Suppressor macrophage treated with lipopolysaccharide for 4 hours (primary cell): ENCODE measurements at regions not wholly inside any gene's neighbourhood (a gene's known extent, or its start where the extent isn't known, plus 50 kb on each side); places are given as distances from the start of the nearest gene placed in this dataset.
"Not testable (repeated sequence)": the region's sequence is repeated elsewhere in the genome, so short reads cannot be mapped to it uniquely, and the experiment has no call there.

Source experiments
- DNase-seq: peaks from one replicate; pipeline ENCODE4 v3.0.0-alpha.2; 2020

DNA sequence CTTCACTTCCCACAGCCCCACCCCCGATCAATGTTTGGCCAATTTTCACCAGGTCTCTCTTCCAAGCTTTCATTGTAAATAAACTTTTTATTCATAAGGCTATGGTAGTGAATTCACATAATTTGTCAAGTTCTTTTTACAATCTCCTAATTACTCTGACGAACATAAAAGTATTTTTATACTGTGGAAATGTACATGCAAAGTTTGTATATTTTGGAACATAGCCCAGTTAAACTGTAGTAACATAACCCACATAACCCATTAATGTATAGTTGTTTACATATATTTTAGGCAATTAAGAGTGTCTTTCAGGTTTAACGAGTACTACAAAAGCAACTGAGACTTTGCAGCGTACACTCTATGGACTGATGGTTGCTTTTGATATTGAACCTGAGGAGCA is 228.3 kb upstream of the ERBB4 start:
- no peak for DNase-seq

DNA sequence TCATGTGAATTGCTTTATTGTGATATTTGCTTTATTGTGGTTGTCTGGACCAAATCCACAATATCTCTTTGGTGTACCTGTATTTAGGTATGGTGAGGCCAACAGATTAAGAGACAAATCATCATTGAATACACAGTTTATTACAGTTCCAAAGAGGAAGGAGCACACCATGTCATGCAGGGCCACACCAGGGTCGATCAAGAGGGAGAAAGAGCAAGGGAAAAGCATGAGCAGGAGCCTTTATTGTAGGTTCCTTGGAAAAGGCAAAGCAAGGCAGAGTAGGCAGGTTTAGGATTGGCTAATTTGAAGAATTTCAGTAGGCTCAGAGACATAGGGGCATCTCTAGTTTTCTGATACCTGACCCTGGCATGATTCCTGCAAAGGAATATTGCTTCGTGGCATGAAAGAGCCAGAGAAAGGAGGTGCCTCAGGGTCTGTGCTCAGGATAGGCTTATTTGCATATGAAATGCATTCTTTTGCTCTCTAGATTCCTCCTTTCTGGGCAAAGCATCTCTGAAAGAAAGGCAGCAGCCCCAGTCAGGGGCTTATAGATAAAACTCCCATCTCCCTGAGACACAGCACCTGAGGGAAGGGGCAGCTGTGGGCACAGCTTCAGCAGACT is 214.2 kb upstream of the ERBB4 start:
- DNase-seq = no peak

DNA sequence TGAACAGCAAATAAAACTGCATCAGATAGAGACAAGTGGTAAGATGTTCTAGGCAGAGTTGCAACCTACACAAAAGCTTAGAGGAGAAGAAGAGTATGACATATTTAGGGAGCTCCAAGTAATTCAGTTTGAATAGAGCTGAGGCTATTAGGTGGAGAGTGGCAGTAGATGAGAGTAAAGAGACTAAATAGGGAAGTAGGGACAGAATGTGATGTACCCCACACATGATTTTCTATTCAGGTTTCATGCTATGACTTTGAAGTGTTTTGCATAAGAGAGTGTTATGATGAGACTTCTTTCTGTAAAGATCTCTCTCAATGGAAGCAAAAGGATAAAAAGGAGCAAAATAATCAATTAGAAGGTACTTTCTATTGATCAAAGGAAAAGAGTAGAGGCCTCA is 206.8 kb upstream of the ERBB4 start:
- no peak for DNase-seq

DNA sequence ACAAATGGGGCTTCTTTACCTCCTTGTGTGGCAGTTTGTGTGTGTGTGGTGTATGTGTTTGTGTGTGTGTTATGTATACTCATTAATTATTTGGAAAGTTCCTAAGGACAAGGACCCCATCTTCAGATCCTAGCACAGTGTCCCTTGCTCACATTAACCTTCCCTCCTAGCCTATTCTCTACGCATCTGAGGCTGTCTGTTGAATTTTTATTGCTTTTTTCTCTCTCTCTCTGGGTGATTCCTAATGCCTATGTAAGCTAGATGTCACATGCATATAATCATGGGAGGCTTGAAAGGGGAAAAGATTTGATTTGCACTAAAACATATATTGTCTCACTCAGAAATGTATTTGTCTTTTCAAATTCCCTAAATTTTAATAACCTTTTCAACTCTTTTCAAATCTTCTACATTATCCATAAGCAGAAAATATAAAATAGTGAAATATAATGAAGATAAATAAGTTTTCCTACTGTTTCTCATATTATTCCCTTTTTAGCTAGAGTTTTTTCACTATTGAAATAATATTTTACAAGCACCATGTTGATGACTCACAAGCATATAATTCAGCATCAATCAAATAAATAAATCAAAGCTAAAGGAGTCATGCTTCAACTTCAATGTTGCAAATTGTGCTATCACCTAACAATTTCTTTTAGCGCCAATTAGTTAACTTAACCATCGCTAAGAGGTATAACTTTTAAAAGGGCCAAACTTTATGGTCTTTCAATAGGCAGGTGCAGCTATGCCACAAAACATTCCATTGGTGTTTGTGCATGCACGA is 199.0 kb upstream of the ERBB4 start:
- no peak for DNase-seq

DNA sequence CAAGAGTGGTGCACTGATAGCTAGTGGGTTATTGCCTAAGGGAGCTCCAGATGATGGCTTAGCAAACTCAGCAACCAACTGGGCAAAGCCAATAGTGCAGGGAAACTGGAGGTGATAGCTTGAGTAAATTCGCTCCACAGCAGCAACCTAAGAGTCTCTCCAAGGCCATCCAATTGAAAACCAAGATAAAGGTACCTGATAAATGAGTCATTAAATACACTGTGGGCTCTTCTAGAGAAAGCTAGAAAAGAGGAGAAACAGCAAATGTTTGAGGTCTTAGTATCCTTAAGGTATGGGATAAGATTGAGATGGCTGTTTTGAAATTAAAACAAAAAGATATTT is 197.8 kb upstream of the ERBB4 start:
- no peak for DNase-seq

DNA sequence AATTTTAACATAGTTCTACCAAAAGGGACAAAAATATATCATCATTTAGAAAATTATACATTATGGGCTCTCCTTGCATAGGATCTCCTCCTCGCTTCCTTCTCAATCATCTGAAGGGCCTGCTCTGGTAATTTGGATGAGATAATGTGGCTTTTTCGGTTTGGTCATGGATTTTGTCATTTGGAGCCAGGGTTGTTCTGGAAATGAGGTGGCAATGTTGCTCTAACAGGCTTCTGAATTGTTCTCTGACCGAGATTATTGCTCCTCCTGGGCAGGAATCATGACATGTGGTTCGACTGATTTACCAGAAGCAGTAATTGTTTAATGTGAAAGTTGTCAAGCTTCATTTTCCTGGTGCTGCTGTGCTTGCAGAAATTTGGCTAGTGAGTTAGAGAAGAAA is 194.7 kb upstream of the ERBB4 start:
- no peak for DNase-seq

DNA sequence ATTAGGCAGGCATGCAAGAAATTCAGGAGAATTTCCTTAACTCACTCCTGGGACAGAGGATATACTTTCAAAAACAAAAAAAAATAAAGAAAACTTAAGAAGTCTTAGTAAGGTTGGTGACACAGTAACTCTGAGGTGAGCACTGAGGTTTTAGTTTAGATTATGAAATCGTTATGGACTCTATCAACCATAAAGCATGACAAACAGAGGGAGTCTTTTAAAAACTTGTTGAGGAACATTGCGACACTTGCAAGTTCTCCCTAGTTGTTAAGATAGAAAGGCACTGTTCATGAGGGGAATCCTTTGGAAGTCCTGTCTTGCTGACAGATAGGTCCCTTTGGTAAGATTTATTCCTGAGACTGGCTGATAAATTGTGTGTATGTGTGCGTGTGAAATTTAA is 194.3 kb upstream of the ERBB4 start:
- no peak for DNase-seq

DNA sequence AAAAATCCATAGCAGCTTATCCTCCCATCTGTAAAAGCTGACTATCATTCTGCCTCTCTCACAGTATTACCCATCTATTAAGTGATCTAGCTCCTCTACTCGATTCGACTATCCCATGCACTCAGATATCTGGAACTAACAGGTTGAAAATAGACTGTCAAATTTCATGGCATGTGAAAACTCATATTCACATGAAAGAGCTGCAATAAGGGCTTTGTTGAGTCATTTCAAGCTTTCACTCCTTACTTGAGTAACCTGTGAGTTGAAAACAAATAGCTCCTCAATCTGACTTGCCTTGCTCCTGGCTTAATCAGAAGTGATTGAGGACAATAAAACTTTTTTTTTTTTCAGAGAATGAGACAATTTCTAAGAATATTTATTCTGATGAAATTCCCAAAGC is 192.4 kb upstream of the ERBB4 start:
- no peak for DNase-seq

DNA sequence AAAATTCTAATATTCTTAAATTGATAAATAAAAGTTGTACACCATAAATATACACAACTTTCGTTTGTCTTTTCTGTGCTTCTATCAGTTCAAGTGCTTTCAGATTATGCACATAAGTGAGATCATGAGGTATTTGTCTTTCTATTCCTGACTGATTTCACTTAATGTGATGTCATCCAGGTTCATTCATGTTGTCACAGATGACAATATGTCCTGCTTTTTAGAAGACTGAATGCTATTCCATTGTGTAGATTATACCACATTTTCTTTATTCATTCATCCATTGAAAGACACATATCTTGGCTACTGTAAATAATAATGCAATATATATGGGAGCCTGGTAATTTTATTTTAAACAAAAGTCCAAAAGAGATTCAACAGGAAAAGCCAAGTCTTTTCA is 190.1 kb upstream of the ERBB4 start:
- DNase-seq = no peak

DNA sequence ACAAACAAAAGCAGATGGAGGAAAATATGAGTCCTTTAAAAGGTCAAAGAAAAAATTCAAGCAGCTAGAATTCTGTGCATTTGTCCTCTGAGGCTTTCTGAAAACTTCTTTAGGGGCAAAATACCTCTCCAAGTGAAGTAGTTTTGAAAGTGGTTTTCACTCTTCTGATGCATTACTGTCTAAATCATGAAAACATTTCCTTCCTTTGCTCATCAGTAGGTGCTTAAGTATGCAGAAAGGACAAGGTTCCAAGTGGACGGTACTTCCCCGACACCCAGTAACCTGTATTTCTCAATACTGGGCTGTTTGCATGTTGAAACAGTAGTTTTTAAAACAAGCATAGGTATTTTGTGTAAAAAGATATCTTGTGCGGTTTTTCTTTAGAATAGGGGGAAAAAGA is 189.1 kb upstream of the ERBB4 start:
- no peak for DNase-seq

DNA sequence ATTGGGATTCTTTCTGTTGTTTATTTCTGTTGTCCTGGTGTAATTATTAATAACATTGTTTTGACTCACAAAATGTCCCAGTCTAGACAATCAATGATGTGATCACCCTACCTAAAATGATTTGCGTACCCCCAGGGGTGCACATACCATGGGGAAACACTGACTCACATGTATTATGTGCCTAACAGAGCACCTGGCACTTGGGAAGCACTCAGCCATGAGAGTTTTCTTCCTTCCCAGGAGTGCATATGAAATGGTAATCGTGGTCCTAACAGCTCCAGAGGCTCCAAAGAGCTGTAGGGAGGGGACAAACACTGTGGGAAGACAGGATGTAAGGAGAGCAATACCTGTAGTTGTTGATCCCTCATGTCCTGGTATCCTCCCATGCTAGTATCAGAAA is 187.8 kb upstream of the ERBB4 start:
- DNase-seq = no peak

DNA sequence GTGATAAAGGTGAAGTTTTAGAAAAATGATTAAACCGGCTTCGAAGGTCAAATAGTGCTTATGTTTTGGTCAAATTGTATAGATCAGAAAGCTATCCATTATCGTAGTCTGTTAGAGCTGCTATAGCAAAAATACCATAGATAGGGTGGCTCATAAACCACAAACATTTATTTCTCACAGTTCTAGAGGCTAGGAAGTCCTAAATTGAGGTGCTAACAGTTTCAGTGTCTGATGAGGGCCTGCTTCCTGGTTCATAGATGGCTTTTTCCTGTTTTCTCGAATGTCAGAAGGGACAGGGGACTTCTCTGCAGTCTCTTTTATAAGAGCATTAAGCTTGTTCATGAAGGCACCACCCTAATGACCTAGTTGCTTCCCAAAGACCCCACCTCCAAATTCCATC is 186.6 kb upstream of the ERBB4 start:
- no peak for DNase-seq

DNA sequence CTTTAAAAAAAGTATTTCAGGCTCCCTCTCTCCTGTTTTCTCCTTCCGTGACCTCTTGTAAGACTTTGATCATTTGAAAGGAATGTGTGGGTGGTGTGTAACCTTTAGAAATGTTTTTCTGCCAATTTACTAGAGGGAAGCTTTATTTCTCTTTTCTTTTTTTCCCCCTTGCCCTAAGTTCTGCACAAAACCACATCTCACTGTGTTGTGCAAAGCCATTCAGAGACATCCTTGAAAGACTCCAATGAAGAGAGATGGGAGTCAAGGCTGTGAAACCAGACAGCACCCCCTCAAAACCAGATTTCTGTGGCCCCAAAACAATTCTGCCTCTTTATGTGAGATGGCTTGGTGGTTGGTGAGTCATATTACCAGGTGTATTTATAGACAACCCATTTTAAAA is 184.6 kb upstream of the ERBB4 start:
- DNase-seq = no peak

DNA sequence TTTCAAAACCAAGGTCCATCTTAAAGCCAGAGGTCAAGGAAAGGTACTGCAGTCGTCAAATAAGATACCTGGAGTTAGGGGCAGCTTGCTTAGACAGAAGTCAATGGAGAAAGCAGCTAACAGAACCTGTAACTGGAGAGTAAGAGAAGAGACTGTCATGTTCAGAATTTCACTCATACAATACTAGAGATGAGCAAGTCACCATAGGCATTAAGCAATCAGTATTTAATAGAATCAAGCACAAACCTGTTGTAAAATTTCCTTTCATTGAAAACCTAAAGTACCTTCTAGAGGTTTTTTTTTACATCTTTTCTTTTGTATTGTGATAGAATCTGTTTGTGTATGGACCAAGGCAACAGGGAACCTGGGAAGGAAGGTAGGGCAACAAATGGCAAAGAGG is 183.4 kb upstream of the ERBB4 start:
- DNase-seq = no peak

DNA sequence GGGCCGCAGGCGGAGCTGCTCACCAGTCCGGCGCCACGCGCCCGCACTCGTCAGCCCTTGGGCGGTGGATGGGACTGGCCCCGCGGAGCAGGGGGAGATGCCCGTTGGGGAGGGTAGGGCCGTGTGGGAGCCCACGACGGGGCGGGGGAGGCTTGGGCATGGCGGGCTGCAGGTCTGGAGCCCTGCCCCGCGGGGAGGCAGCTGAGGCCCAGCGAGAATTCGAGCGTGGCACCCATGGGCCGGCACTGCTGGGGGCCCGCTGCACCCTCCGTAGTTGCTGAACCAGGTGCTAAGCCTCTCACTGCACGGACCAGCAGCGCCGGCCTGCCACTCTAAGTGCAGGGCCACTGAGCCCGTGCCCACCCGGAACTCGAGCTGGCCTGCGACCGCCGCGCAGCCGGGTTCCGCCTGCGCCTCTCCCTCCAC is 182.4 kb upstream of the ERBB4 start:
- DNase-seq = no peak

DNA sequence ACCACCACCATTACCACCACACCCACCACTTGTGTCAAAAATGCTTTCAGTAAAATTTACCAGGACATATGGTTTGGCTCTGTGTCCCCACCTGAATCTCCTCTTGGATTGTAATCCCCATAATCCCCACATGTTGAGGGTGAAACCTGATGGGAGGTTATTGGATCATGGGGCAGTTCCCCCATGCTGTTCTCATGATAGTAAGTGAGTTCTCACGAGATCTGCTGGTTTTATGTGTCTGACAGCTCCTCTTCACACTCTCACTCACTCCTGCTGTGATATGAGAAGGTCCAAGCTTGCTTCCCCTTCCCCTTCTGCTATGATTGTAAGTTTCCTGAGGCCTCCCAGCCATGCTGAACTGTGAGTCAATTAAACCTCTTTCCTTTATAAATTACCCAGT is 176.8 kb upstream of the ERBB4 start:
- DNase-seq = not testable (repeated sequence)

DNA sequence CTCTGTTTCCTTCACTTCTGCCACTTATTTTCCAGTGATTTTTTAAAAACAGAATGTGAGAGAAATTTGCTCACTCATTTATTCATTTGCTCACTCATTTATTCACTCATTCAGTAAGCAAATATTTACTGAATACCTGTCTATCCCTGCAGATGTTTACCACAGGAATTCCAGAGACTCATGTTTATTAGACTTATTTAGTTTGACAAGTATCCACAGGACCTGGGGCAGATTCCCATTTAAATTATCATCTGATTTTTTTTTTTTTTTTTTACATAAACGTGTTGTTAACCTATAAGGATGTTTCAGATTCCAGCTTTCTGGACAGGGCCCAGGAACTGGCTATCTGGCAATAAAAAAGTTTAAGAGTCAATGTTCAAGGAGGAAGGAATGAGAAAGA is 175.1 kb upstream of the ERBB4 start:
- no peak for DNase-seq

DNA sequence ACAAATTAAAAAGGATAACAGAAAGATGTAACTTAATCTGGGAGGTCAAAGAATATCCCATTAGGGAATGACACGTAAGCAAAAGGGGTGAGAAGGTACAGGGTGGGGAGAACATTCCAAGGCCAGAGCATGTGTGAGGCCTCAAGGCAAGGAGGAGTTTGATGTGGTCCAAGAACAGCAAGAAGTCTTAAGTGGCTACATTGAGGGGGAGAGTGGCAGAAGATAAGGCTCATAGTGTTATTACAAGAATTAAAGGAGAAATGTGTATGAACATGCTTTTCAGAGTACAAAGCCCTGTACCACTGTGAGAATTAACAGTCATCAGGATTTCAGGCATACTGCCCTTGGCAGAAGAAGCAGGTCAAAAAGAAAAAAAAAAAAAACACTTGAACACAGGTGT is 174.4 kb upstream of the ERBB4 start:
- DNase-seq = no peak

DNA sequence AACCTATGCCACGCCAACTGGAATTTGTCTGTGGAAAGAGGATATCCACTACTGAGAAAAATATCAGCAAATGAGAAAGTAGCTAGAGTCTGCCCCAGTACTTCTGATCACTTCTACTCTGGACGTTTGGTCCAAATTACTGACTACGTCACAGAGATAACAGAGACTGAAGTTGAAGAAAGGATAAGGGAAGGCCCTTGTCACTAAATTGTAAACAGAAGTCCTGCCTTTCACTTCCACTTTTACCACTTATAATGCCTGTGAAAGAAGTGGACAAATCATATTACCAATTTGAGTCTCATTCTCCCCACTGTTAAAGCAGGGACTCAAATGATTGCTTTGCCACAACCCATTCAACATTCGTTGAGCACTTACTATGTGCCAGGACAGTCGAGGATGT is 173.9 kb upstream of the ERBB4 start:
- DNase-seq = no peak

DNA sequence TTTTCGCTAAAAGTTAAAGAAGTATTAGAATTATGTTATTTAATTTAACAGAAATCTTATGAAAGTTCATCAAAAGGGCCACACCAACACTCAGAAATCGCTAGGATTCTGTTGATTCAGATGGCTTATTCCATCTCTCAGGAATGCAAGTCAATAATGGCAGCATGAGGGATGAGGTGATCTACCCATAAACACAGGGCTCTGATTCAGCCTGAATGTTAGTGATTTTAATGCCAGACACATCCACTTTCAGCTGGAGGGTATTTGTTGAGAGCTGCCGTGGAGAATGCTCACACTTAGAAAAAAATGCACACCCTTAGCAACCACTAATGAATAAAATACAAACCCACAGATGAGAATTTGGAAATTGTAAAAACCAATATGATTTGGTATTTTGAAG is 173.3 kb upstream of the ERBB4 start:
- DNase-seq = no peak

DNA sequence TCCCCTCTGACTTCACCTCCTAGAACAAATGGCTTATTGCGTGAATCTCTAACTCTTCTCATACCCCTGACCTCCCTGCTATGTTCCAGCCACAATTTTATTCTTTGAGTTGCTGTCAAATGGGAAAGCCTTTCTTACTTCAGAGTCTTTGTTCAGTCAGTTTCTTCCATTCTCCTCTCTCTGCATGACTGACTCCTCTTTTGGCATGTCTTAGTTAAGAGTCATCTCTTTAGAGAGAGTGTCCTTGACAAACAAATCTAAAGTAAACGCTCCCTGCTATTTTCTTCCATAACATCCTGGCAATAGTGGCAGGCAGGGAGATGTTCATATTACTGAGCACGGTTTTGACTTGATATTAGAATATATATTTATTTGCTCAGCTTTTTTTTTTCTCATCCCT is 170.7 kb upstream of the ERBB4 start:
- DNase-seq = no peak

DNA sequence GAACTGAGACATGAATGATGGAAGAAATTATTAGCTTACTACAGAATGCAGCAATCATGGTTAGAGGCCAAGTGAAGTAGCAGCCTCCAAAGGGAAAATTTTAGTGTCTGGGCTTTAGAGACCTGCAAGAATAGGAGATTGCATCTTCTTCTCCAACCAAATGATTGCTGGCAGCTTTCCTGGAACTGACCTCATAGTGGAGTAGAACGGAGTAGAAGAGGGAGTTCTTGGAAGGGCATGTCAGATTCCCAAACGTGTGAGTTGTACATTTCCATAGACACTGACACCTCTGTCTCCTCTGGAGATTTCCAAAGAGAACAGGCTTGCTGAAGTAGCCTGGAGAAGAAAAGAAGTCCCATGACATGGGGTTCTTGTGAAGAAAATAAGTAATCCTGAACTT is 169.8 kb upstream of the ERBB4 start:
- DNase-seq = no peak

DNA sequence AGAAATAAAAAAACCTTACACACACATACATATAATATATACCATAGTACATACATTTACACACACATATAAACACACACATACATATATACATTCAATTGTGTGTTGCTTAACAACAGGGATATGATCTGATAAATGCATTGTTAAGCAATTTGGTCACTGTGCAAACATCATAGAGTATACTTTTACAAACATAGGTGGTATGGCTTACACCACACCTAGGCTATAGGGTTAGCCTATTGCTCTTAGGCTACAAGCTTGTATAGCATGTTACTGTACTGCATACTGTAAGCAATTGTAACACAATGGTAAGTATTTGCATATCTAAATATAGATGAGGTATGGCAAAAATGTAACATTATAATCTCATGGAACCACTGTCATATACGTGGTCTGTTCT is 156.8 kb upstream of the ERBB4 start:
- DNase-seq = no peak

DNA sequence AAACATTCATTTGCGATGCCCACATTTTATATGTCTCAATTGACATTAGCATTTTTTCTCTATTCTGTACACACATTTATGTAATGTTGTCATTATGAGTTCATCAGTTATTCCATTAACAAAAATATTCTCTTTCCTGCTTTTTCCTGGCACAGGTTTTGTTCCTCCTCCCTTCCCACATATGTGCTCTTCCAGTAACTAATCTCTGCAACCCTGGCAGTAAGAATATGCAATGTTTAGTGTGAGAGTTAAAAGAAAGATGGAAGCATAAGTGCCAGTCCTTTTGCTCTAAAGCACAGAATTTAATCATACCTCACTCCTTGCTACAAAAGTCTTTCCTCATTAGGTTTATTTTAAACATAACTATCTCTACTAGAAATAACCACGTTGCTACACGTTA is 155.8 kb upstream of the ERBB4 start:
- no peak for DNase-seq

DNA sequence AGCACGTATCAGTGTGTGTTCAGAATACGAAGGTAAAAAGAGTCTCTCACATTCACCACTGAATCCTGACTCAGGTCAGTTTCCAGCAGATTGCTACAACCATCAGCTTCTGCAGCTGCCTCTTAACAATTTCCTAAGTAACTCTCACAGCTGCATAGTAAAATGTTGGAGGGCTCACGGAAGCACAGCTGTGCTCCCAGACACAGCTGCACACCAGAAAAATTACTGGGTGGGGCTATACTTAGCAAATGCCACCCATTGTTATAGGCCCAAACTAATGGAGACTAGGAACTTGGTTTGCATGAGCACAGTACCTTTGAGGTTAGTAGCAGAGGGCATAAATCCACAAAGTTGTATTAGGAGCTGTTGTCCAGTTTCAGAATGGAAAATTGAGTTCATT is 153.9 kb upstream of the ERBB4 start:
- DNase-seq = no peak
